ENCODE measurements at regions not wholly inside any gene's neighbourhood (a gene's known extent, or its start where the extent isn't known, plus 50 kb on each side); places are given as distances from the start of the nearest gene placed in this dataset.

- H3K27me3 Mint-ChIP-seq: no peaks in the 10 kb centered on the region
- H3K9me3 Mint-ChIP-seq: peaks cover 8% of the 10 kb centered on the region
- H3K4me3 Mint-ChIP-seq: no peak overlapping the region
- no peaks in the 10 kb centered on the region for H3K4me1 Mint-ChIP-seq
- H3K27ac Mint-ChIP-seq: no peak overlapping the region
- H3K36me3 Mint-ChIP-seq: no peaks in the 10 kb centered on the region
Observed at GRCh38 chr9:23079798-23080197, 633.2 kb downstream of the DMRTA1 start.

GRCh38 chr9:23081377-23081776 lies 634.8 kb downstream of the DMRTA1 start:
- Mint-ChIP-seq H3K27ac (no peak overlapping the region), H3K4me1 (no peaks in the 10 kb centered on the region), H3K36me3 (no peaks in the 10 kb centered on the region), H3K27me3 (no peaks in the 10 kb centered on the region), H3K9me3 (peaks cover 8% of the 10 kb centered on the region), H3K4me3 (no peak overlapping the region)

- no peak overlapping the region for H3K27ac Mint-ChIP-seq
- H3K4me3 Mint-ChIP-seq: no peak overlapping the region
- H3K4me1 Mint-ChIP-seq: no peaks in the 10 kb centered on the region
- peaks cover 17% of the 10 kb centered on the region for H3K9me3 Mint-ChIP-seq
- H3K36me3 Mint-ChIP-seq: no peaks in the 10 kb centered on the region
- no peaks in the 10 kb centered on the region for H3K27me3 Mint-ChIP-seq
Observed at GRCh38 chr9:23088932-23089364, 642.3 kb downstream of the DMRTA1 start.

- Mint-ChIP-seq H3K9me3 (peaks cover 8% of the 10 kb centered on the region), H3K36me3 (no peaks in the 10 kb centered on the region), H3K27ac (no peak overlapping the region), H3K27me3 (no peaks in the 10 kb centered on the region), H3K4me3 (no peak overlapping the region), H3K4me1 (no peaks in the 10 kb centered on the region)
Observed at GRCh38 chr9:23117616-23118015, 671.0 kb downstream of the DMRTA1 start.

- no peak overlapping the region for H3K27ac Mint-ChIP-seq
- H3K4me3 Mint-ChIP-seq: no peak overlapping the region
- no peaks in the 10 kb centered on the region for H3K4me1 Mint-ChIP-seq
- no peaks in the 10 kb centered on the region for H3K36me3 Mint-ChIP-seq
- H3K9me3 Mint-ChIP-seq: no peaks in the 10 kb centered on the region
- H3K27me3 Mint-ChIP-seq: no peaks in the 10 kb centered on the region
Observed at GRCh38 chr9:23120630-23121029, 674.0 kb downstream of the DMRTA1 start.

- H3K27ac Mint-ChIP-seq: no peak overlapping the region
- no peaks in the 10 kb centered on the region for H3K27me3 Mint-ChIP-seq
- H3K9me3 Mint-ChIP-seq: no peaks in the 10 kb centered on the region
- no peaks in the 10 kb centered on the region for H3K4me1 Mint-ChIP-seq
- no peaks in the 10 kb centered on the region for H3K36me3 Mint-ChIP-seq
- H3K4me3 Mint-ChIP-seq: no peak overlapping the region
Observed at GRCh38 chr9:23123048-23123632, 676.5 kb downstream of the DMRTA1 start.

GRCh38 chr9:23145467-23145866 lies 680.6 kb downstream of the ELAVL2 start:
- no peak overlapping the region for H3K4me3 Mint-ChIP-seq
- H3K27me3 Mint-ChIP-seq: no peaks in the 10 kb centered on the region
- H3K9me3 Mint-ChIP-seq: peaks cover 5% of the 10 kb centered on the region
- H3K27ac Mint-ChIP-seq: no peak overlapping the region
- no peaks in the 10 kb centered on the region for H3K4me1 Mint-ChIP-seq
- no peaks in the 10 kb centered on the region for H3K36me3 Mint-ChIP-seq

- no peaks in the 10 kb centered on the region for H3K4me1 Mint-ChIP-seq
- H3K27me3 Mint-ChIP-seq: no peaks in the 10 kb centered on the region
- H3K27ac Mint-ChIP-seq: no peak overlapping the region
- peaks cover 9% of the 10 kb centered on the region for H3K9me3 Mint-ChIP-seq
- H3K4me3 Mint-ChIP-seq: no peak overlapping the region
- no peaks in the 10 kb centered on the region for H3K36me3 Mint-ChIP-seq
Observed at GRCh38 chr9:23153058-23153457, 673.0 kb downstream of the ELAVL2 start.

GRCh38 chr9:23160491-23160890 lies 665.5 kb downstream of the ELAVL2 start:
- Mint-ChIP-seq H3K27me3 (no peaks in the 10 kb centered on the region), H3K4me1 (no peaks in the 10 kb centered on the region), H3K9me3 (peaks cover 22% of the 10 kb centered on the region), H3K27ac (no peak overlapping the region), H3K36me3 (no peaks in the 10 kb centered on the region), H3K4me3 (no peak overlapping the region)

GRCh38 chr9:23160952-23161469 lies 665.0 kb downstream of the ELAVL2 start:
- Mint-ChIP-seq H3K9me3 (peaks cover 28% of the 10 kb centered on the region), H3K4me3 (no peak overlapping the region), H3K27me3 (no peaks in the 10 kb centered on the region), H3K36me3 (no peaks in the 10 kb centered on the region), H3K4me1 (no peaks in the 10 kb centered on the region), H3K27ac (no peak overlapping the region)

GRCh38 chr9:23162789-23163188 lies 663.3 kb downstream of the ELAVL2 start:
- no peak overlapping the region for H3K4me3 Mint-ChIP-seq
- no peaks in the 10 kb centered on the region for H3K27me3 Mint-ChIP-seq
- H3K9me3 Mint-ChIP-seq: peaks cover 35% of the 10 kb centered on the region
- H3K4me1 Mint-ChIP-seq: no peaks in the 10 kb centered on the region
- no peak overlapping the region for H3K27ac Mint-ChIP-seq
- H3K36me3 Mint-ChIP-seq: no peaks in the 10 kb centered on the region

- H3K4me1 Mint-ChIP-seq: no peaks in the 10 kb centered on the region
- H3K27me3 Mint-ChIP-seq: no peaks in the 10 kb centered on the region
- no peak overlapping the region for H3K4me3 Mint-ChIP-seq
- no peaks in the 10 kb centered on the region for H3K36me3 Mint-ChIP-seq
- H3K9me3 Mint-ChIP-seq: peaks cover 11% of the 10 kb centered on the region
- no peak overlapping the region for H3K27ac Mint-ChIP-seq
Observed at GRCh38 chr9:23171479-23171878, 654.6 kb downstream of the ELAVL2 start.

- Mint-ChIP-seq H3K9me3 (peaks cover 7% of the 10 kb centered on the region), H3K4me3 (no peak overlapping the region), H3K27me3 (no peaks in the 10 kb centered on the region), H3K36me3 (no peaks in the 10 kb centered on the region), H3K27ac (no peak overlapping the region), H3K4me1 (no peaks in the 10 kb centered on the region)
Observed at GRCh38 chr9:23172206-23172605, 653.8 kb downstream of the ELAVL2 start.

GRCh38 chr9:23172979-23173637 lies 652.9 kb downstream of the ELAVL2 start:
- Mint-ChIP-seq H3K27me3 (no peaks in the 10 kb centered on the region), H3K4me1 (no peaks in the 10 kb centered on the region), H3K4me3 (no peak overlapping the region), H3K27ac (no peak overlapping the region), H3K9me3 (peaks cover 5% of the 10 kb centered on the region), H3K36me3 (no peaks in the 10 kb centered on the region)

- H3K27me3 Mint-ChIP-seq: no peaks in the 10 kb centered on the region
- H3K4me3 Mint-ChIP-seq: no peak overlapping the region
- H3K36me3 Mint-ChIP-seq: no peaks in the 10 kb centered on the region
- H3K27ac Mint-ChIP-seq: no peak overlapping the region
- H3K9me3 Mint-ChIP-seq: no peaks in the 10 kb centered on the region
- H3K4me1 Mint-ChIP-seq: no peaks in the 10 kb centered on the region
Observed at GRCh38 chr9:23194281-23194680, 631.8 kb downstream of the ELAVL2 start.

- Mint-ChIP-seq H3K27ac (no peak overlapping the region), H3K9me3 (peaks cover 4% of the 10 kb centered on the region), H3K4me1 (no peaks in the 10 kb centered on the region), H3K27me3 (no peaks in the 10 kb centered on the region), H3K4me3 (no peak overlapping the region), H3K36me3 (no peaks in the 10 kb centered on the region)
Observed at GRCh38 chr9:23215688-23216087, 610.4 kb downstream of the ELAVL2 start.
